ENCODE measurements at regions not wholly inside any gene's neighbourhood (a gene's known extent, or its start where the extent isn't known, plus 50 kb on each side); places are given as distances from the start of the nearest gene placed in this dataset.

- TF ChIP-seq CTCF (IDR thresholded peaks at IDR 0.05) (no peak), ZFX (IDR thresholded peaks at IDR 0.05; ENCODE audit: borderline replicate concordance) (no peak)
These were observed 1001.7 kb upstream of the GYPC start for GRCh38 chr2:125654226-125654625.

All from 22Rv1 (cell line).